ENCODE measurements at regions not wholly inside any gene's neighbourhood (a gene's known extent, or its start where the extent isn't known, plus 50 kb on each side); places are given as distances from the start of the nearest gene placed in this dataset.

DNA sequence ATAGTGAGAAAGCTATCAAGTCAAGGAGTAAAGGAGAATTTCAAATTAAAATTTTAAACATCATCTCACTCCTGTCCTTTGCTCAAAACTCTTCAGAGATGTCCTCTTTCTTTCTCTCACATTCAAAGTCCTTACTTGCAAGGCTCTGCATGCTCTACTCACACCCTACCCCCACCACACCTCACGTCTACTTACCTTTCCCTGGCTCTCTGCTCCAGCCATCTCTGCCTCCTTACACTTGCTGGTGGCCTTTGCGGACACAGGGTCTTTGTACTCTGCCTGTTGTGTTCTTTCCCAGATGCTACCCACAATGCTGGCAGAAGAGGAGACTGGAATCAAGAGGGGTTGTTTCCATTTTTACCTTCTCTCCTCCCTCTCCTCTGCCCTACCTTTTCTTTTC, 405.2 kb downstream of the INSC start:
- TF ChIP-seq, protein P1, sequence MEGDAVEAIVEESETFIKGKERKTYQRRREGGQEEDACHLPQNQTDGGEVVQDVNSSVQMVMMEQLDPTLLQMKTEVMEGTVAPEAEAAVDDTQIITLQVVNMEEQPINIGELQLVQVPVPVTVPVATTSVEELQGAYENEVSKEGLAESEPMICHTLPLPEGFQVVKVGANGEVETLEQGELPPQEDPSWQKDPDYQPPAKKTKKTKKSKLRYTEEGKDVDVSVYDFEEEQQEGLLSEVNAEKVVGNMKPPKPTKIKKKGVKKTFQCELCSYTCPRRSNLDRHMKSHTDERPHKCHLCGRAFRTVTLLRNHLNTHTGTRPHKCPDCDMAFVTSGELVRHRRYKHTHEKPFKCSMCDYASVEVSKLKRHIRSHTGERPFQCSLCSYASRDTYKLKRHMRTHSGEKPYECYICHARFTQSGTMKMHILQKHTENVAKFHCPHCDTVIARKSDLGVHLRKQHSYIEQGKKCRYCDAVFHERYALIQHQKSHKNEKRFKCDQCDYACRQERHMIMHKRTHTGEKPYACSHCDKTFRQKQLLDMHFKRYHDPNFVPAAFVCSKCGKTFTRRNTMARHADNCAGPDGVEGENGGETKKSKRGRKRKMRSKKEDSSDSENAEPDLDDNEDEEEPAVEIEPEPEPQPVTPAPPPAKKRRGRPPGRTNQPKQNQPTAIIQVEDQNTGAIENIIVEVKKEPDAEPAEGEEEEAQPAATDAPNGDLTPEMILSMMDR (IDR thresholded peaks at IDR 0.05 in 2 of 3, conservative IDR thresholded peaks at IDR 0.05 in 1 of 3; ENCODE audit: borderline replicate concordance in 1 of 3, insufficient read depth in 1 of 3, low read depth in 2 of 3, low read length in 2 of 3) = no peak
- TF ChIP-seq ZFX (IDR thresholded peaks at IDR 0.05) (no peak), POLR2AphosphoS5 (IDR thresholded peaks at IDR 0.05; ENCODE audit: low read depth, low read length) (no peak), EGR1 (IDR thresholded peaks at IDR 0.05; ENCODE audit: low read depth) (no peak), POLR2A (IDR thresholded peaks at IDR 0.05; ENCODE audit: borderline replicate concordance, extremely low read depth, insufficient read depth, insufficient read length) (no peak), RAD21 (IDR thresholded peaks at IDR 0.05; ENCODE audit: low read depth) (no peak), SP1 (IDR thresholded peaks at IDR 0.05; ENCODE audit: low read depth) (no peak), ZNF274 (IDR thresholded peaks at IDR 0.05; ENCODE audit: low read depth, low read length) (no peak), EZH2 (IDR thresholded peaks at IDR 0.05) (no peak)
- TF ChIP-seq, protein P2, sequence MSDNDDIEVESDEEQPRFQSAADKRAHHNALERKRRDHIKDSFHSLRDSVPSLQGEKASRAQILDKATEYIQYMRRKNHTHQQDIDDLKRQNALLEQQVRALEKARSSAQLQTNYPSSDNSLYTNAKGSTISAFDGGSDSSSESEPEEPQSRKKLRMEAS (IDR thresholded peaks at IDR 0.05) = no peak
- TF ChIP-seq, protein P3, sequence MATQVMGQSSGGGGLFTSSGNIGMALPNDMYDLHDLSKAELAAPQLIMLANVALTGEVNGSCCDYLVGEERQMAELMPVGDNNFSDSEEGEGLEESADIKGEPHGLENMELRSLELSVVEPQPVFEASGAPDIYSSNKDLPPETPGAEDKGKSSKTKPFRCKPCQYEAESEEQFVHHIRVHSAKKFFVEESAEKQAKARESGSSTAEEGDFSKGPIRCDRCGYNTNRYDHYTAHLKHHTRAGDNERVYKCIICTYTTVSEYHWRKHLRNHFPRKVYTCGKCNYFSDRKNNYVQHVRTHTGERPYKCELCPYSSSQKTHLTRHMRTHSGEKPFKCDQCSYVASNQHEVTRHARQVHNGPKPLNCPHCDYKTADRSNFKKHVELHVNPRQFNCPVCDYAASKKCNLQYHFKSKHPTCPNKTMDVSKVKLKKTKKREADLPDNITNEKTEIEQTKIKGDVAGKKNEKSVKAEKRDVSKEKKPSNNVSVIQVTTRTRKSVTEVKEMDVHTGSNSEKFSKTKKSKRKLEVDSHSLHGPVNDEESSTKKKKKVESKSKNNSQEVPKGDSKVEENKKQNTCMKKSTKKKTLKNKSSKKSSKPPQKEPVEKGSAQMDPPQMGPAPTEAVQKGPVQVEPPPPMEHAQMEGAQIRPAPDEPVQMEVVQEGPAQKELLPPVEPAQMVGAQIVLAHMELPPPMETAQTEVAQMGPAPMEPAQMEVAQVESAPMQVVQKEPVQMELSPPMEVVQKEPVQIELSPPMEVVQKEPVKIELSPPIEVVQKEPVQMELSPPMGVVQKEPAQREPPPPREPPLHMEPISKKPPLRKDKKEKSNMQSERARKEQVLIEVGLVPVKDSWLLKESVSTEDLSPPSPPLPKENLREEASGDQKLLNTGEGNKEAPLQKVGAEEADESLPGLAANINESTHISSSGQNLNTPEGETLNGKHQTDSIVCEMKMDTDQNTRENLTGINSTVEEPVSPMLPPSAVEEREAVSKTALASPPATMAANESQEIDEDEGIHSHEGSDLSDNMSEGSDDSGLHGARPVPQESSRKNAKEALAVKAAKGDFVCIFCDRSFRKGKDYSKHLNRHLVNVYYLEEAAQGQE (IDR thresholded peaks at IDR 0.05; ENCODE audit: low read depth) = no peak

Data from HCT116 (cell line).